H1 (cell line): ENCODE measurements at regions not wholly inside any gene's neighbourhood (a gene's known extent, or its start where the extent isn't known, plus 50 kb on each side); places are given as distances from the start of the nearest gene placed in this dataset.

Experiments
- CTCF ChIA-PET: fragments of 300-600 bp; sonication (Branson Sonifier 250); formaldehyde crosslinking; loops from one replicate; lab custom pipeline; 2021; ENCODE audit not compliant: partially characterized antibody; lab: Charles Lee
- POLR2A ChIA-PET: fragments of 300-600 bp; sonication (Branson Sonifier 250); formaldehyde crosslinking; loops from one replicate; lab custom pipeline; 2021; ENCODE audit warnings: inconsistent platforms; ENCODE audit not compliant: partially characterized antibody; lab: Charles Lee
- DNase-seq, 2 experiments: peaks; one replicate each; pipeline versions ENCODE4 v3.0.0 to v3.0.0-alpha.2; 2010 to 2022; ENCODE audit warnings: low spot score in 2 of 2, low read depth in 1 of 2, mixed read lengths in 1 of 2
- FAIRE-seq: peaks from 2 replicates; lab custom pipeline; 2011; peaks lifted over from hg19 to GRCh38; lab: Jason Lieb, UNC
- H2AFZ ChIP-seq: 2 replicates; pipeline ENCODE4 v1.8.1; 2012; ENCODE audit warnings: low read length, inconsistent platforms
- H2AK5ac ChIP-seq: 2 replicates; pipeline ENCODE4 v1.6.1; 2013; ENCODE audit warnings: low read depth, low read length
- H2BK120ac ChIP-seq: replicated peaks from 2 replicates; pipeline ENCODE3; 2013; ENCODE audit warnings: low read depth, low read length, inconsistent platforms
- H2BK12ac ChIP-seq: 2 replicates; pipeline ENCODE4 v1.6.1; 2013; ENCODE audit warnings: low read depth, low read length
- H2BK15ac ChIP-seq: 2 replicates; pipeline ENCODE4 v1.6.1; 2013; ENCODE audit warnings: low read length
- H2BK20ac ChIP-seq: 2 replicates; pipeline ENCODE4 v1.6.1; 2013; ENCODE audit warnings: low read length
- H2BK5ac ChIP-seq: 2 replicates; pipeline ENCODE4 v1.6.1; 2013; ENCODE audit warnings: low read depth, low read length
- H3K14ac ChIP-seq: 2 replicates; pipeline ENCODE4 v1.6.1; 2013; ENCODE audit warnings: inconsistent platforms; ENCODE audit not compliant: insufficient read length
- H3K18ac ChIP-seq: 2 replicates; pipeline ENCODE4 v1.6.1; 2013; ENCODE audit warnings: low read length; ENCODE audit errors: extremely low read depth
- H3K23ac ChIP-seq: 2 replicates; pipeline ENCODE4 v1.6.1; 2013; ENCODE audit warnings: inconsistent platforms; ENCODE audit not compliant: insufficient read length
- H3K23me2 ChIP-seq: 2 replicates; pipeline ENCODE4 v1.6.1; 2013; ENCODE audit warnings: low read depth, low read length
- H3K27ac ChIP-seq: 2 replicates; pipeline ENCODE4 v1.6.1; 2011; ENCODE audit warnings: low read depth, low read length, inconsistent platforms
- H3K27me3 ChIP-seq, 4 experiments: replicated peaks in 1 of 4; 1 replicate in 1 of 4; 2 replicates in 3 of 4; pipeline versions ENCODE4 v1.6.1 to v1.8.1; 2011 to 2013; ENCODE audit warnings: low read length in 3 of 4, mild to moderate bottlenecking in 3 of 4, inconsistent platforms in 2 of 4, mixed read lengths in 2 of 4, moderate library complexity in 1 of 4; ENCODE audit not compliant: control insufficient read depth in 3 of 4, insufficient read depth in 3 of 4; ENCODE audit errors: extremely low read depth in 1 of 4
- H3K36me3 ChIP-seq, 4 experiments: 2 replicates each; pipeline versions ENCODE4 v1.6.1 to v1.8.1; 2011 to 2013; ENCODE audit warnings: mild to moderate bottlenecking in 4 of 4, low read length in 3 of 4, moderate library complexity in 2 of 4, control low read depth in 1 of 4, inconsistent platforms in 1 of 4; ENCODE audit not compliant: insufficient read depth in 4 of 4, control insufficient read depth in 2 of 4
- H3K4ac ChIP-seq: replicated peaks from 2 replicates; pipeline ENCODE3; 2013; ENCODE audit warnings: low read length, low read depth, mixed read lengths, inconsistent platforms; ENCODE audit not compliant: insufficient read length
- H3K4me1 ChIP-seq, 4 experiments: replicated peaks in 1 of 4; 1 replicate in 1 of 4; 2 replicates in 3 of 4; pipeline versions ENCODE4 v1.6.1 to v1.8.1; 2011 to 2013; ENCODE audit warnings: low read length in 3 of 4, inconsistent platforms in 2 of 4, mixed read lengths in 1 of 4; ENCODE audit not compliant: insufficient read depth in 4 of 4, control insufficient read depth in 3 of 4
- H3K4me2 ChIP-seq, 2 experiments: 2 replicates each; pipeline versions ENCODE4 v1.6.1 to v1.8.1; 2011 to 2013; ENCODE audit warnings: low read depth in 2 of 2, low read length in 2 of 2, control low read depth in 1 of 2, inconsistent platforms in 1 of 2, mild to moderate bottlenecking in 1 of 2; ENCODE audit not compliant: insufficient read depth in 1 of 2
- H3K4me3 ChIP-seq, 4 experiments: fragments of 200-600, 300-600 bp in 1 of 4; sonication (generic), shearing (Covaris generic), sonication (Bioruptor Twin) in 1 of 4; 2 replicates each; pipeline versions ENCODE4 v1.5.1 to v1.8.1; 2011 to 2016; ENCODE audit warnings: low read length in 4 of 4, low read depth in 3 of 4, control low read depth in 2 of 4, inconsistent platforms in 2 of 4, mild to moderate bottlenecking in 2 of 4, mixed read lengths in 1 of 4, moderate library complexity in 1 of 4; ENCODE audit not compliant: insufficient read depth in 2 of 4; ENCODE audit errors: extremely low read depth in 1 of 4
- H3K56ac ChIP-seq: replicated peaks from 2 replicates; pipeline ENCODE3; 2013; ENCODE audit warnings: low read depth, mild to moderate bottlenecking, mixed read lengths, low read length, inconsistent platforms; ENCODE audit not compliant: insufficient read length
- H3K79me1 ChIP-seq: 2 replicates; pipeline ENCODE4 v1.6.1; 2013; ENCODE audit warnings: low read depth, low read length, control low read depth
- H3K79me2 ChIP-seq, 2 experiments: 2 replicates each; pipeline versions ENCODE4 v1.6.1 to v1.8.1; 2012 to 2013; ENCODE audit warnings: low read length in 2 of 2, mild to moderate bottlenecking in 2 of 2, inconsistent platforms in 1 of 2; ENCODE audit not compliant: insufficient read depth in 2 of 2, control insufficient read depth in 1 of 2
- H3K9ac ChIP-seq, 4 experiments: replicated peaks in 1 of 4; 1 replicate in 1 of 4; 2 replicates in 3 of 4; pipeline versions ENCODE4 v1.6.1 to v1.8.1; 2011 to 2013; ENCODE audit warnings: low read depth in 3 of 4, low read length in 3 of 4, control low read depth in 2 of 4, mild to moderate bottlenecking in 2 of 4, moderate library complexity in 2 of 4, inconsistent platforms in 1 of 4; ENCODE audit errors: extremely low read depth in 1 of 4
- H3K9me3 ChIP-seq, 2 experiments: 2 replicates each; pipeline versions ENCODE4 v1.6.1 to v1.8.1; 2012 to 2013; ENCODE audit warnings: mild to moderate bottlenecking in 2 of 2, moderate library complexity in 2 of 2, control low read depth in 1 of 2, inconsistent platforms in 1 of 2, low read depth in 1 of 2, low read length in 1 of 2, mixed read lengths in 1 of 2; ENCODE audit not compliant: insufficient read depth in 2 of 2
- H4K20me1 ChIP-seq, 2 experiments: replicated peaks in 1 of 2; 2 replicates each; pipeline versions ENCODE3 to v1.8.1; 2011 to 2013; ENCODE audit warnings: inconsistent platforms in 2 of 2, low read length in 2 of 2, mild to moderate bottlenecking in 1 of 2; ENCODE audit not compliant: insufficient read depth in 2 of 2, control insufficient read depth in 1 of 2
- H4K5ac ChIP-seq: 2 replicates; pipeline ENCODE4 v1.6.1; 2013; ENCODE audit warnings: low read length, low read depth, mixed read lengths, inconsistent platforms; ENCODE audit not compliant: insufficient read length
- H4K8ac ChIP-seq: 2 replicates; pipeline ENCODE4 v1.8.0; 2013; ENCODE audit warnings: mild to moderate bottlenecking, moderate library complexity, low read length, inconsistent platforms; ENCODE audit not compliant: insufficient read depth; ENCODE audit errors: extremely low read depth
- H4K91ac ChIP-seq: replicated peaks from 2 replicates; pipeline ENCODE3; 2013; ENCODE audit warnings: low read length, mixed read lengths, inconsistent platforms; ENCODE audit not compliant: insufficient read length
- CBX5 ChIP-seq: fragments of 300-800, 300-1000 bp; sonication (generic); IDR thresholded peaks from 2 replicates; pipeline ENCODE4 v1.7.1; 2016; ENCODE audit warnings: antibody characterized with exemption, low read length, low read depth
- HDAC2 ChIP-seq, 2 experiments: fragments of 300-600 bp in 1 of 2; sonication (generic) in 1 of 2; IDR thresholded peaks; 2 replicates each; pipeline ENCODE4 v1.6.1; 2011 to 2012; ENCODE audit warnings: low read depth in 2 of 2, low read length in 2 of 2, mild to moderate bottlenecking in 2 of 2, moderate library complexity in 2 of 2, borderline replicate concordance in 1 of 2, inconsistent platforms in 1 of 2
- JUN ChIP-seq: IDR thresholded peaks from 2 replicates; pipeline ENCODE4 v1.6.1; 2011; ENCODE audit warnings: low read depth, mild to moderate bottlenecking, improper control_type of control experiment, low read length
- NANOG ChIP-seq: IDR thresholded peaks from 2 replicates; pipeline ENCODE4 v1.6.1; 2011; ENCODE audit warnings: low read length, low read depth, mild to moderate bottlenecking, inconsistent platforms; ENCODE audit not compliant: insufficient read depth, poor library complexity, severe bottlenecking
- POU5F1 ChIP-seq: IDR thresholded peaks from 2 replicates; pipeline ENCODE4 v1.6.1; 2011; ENCODE audit warnings: low read depth, mild to moderate bottlenecking, low read length, moderate library complexity
- RAD21 ChIP-seq, 2 experiments: IDR thresholded peaks in 1 of 2; conservative IDR thresholded peaks in 1 of 2; 2 replicates each; pipeline ENCODE4 v1.6.1; 2011; ENCODE audit warnings: low read depth in 2 of 2, low read length in 2 of 2, improper control_type of control experiment in 1 of 2, inconsistent platforms in 1 of 2, mild to moderate bottlenecking in 1 of 2, moderate library complexity in 1 of 2
- SAP30 ChIP-seq: fragments of 300-600 bp; sonication (generic); IDR thresholded peaks from 2 replicates; pipeline ENCODE4 v1.7.1; 2012; ENCODE audit warnings: low read length, moderate library complexity, mild to moderate bottlenecking, inconsistent platforms; ENCODE audit not compliant: insufficient read depth, insufficient replicate concordance
- SIN3A ChIP-seq, 2 experiments: IDR thresholded peaks in 1 of 2; conservative IDR thresholded peaks in 1 of 2; 2 replicates each; pipeline ENCODE4 v1.6.1; 2011 to 2012; ENCODE audit warnings: low read length in 2 of 2, improper control_type of control experiment in 1 of 2, low read depth in 1 of 2, mild to moderate bottlenecking in 1 of 2
- SUZ12 ChIP-seq: fragments of 200-600 bp; sonication (generic); IDR thresholded peaks from 2 replicates; pipeline ENCODE4 v1.6.1; 2012; ENCODE audit warnings: mild to moderate bottlenecking, inconsistent platforms, low read length, moderate library complexity, mixed read lengths
- USF2 ChIP-seq: IDR thresholded peaks from 2 replicates; pipeline ENCODE4 v1.6.1; 2011; ENCODE audit warnings: low read length, improper control_type of control experiment
- WGBS, 2 experiments: shearing (Covaris generic) in 1 of 2; methylation state at CpG; one replicate each; pipeline versions ENCODE4 v1.1.6 to v1.1.7; 2013 to 2015; ENCODE audit warnings: low lambda C conversion rate in 2 of 2, mixed read lengths in 2 of 2, inconsistent platforms in 1 of 2, low coverage in 1 of 2, missing lambda C conversion rate in 1 of 2; ENCODE audit not compliant: insufficient replicate concordance in 2 of 2, insufficient coverage in 1 of 2, insufficient read length in 1 of 2; ENCODE audit errors: extremely low coverage in 1 of 2, missing lambda C conversion rate in 1 of 2; 5-methylcytosine and 5-hydroxymethylcytosine counted together

GRCh38 chr2:200081811-200082210, 126.4 kb downstream of the MAIP1 start:
- Histone ChIP-seq H3K14ac (no peak overlapping the region), H3K9ac (no peak overlapping the region), H4K20me1 (no peaks in the 10 kb centered on the region), H3K36me3 (no peaks in the 10 kb centered on the region), H3K79me2 (no peaks in the 10 kb centered on the region), H2BK20ac (no peak overlapping the region), H3K4me2 (no peak overlapping the region), H3K23ac (no peak overlapping the region), H3K4ac (no peak overlapping the region), H2BK5ac (no peak overlapping the region), H3K79me1 (no peaks in the 10 kb centered on the region), H3K4me1 (peaks cover 0 to under 1% (median 0%) of the 10 kb centered on the region in 4 experiments; a peak in 1 of 7 replicates), H2BK15ac (no peak overlapping the region), H3K4me3 (no peak overlapping the region), H3K9me3 (no peaks in the 10 kb centered on the region; a peak in 1 of 4 replicates), H4K8ac (no peak overlapping the region), H2BK12ac (no peak overlapping the region)
- DNase-seq (no peak), FAIRE-seq (no peak)
- WGBS, 2 experiments, result 87% methylated on average over 2 of the region's 2 CpGs; no CpG with 5 or more reads in 1 of the 2 experiments
- ChIA-PET POLR2A (no interaction called here), CTCF (interaction anchor here (0.9 to 1.3 kb wide), 2 partner anchors 9 to 297 kb away, joined by 3 to 4 read pairs; no protein-coding TSS in a partner anchor)
- TF ChIP-seq RAD21 (IDR thresholded peaks at IDR 0.05 in 1 of 2, conservative IDR thresholded peaks at IDR 0.05 in 1 of 2; ENCODE audit: low read depth in 2 of 2, low read length in 2 of 2) (no peak), SAP30 (no peak), NANOG (no peak), SIN3A (conservative IDR thresholded peaks at IDR 0.05 in 1 of 2, IDR thresholded peaks at IDR 0.05 in 1 of 2; ENCODE audit: low read depth in 1 of 2, low read length in 2 of 2) (no peak), JUN (no peak), HDAC2 (IDR thresholded peaks at IDR 0.05; ENCODE audit: borderline replicate concordance in 1 of 2, low read depth in 2 of 2, low read length in 2 of 2) (no peak), USF2 (no peak), CBX5 (no peak), POU5F1 (no peak), SUZ12 (no peak)
- TF ChIP-seq, all 59 proteins: peak for 0
- no peak overlapping the region for H4K91ac ChIP-seq
- no peak overlapping the region for H3K18ac ChIP-seq
- H2AFZ ChIP-seq, result peak overlapping the region; percentile 76
- no peak overlapping the region for H3K27ac ChIP-seq
- no peak overlapping the region for H2BK120ac ChIP-seq
- no peaks in the 10 kb centered on the region for H3K23me2 ChIP-seq
- no peaks in the 10 kb centered on the region for H3K27me3 ChIP-seq
- H4K5ac ChIP-seq, result no peak overlapping the region
- no peak overlapping the region for H3K56ac ChIP-seq
- no peak overlapping the region for H2AK5ac ChIP-seq
